ENCODE measurements at regions not wholly inside any gene's neighbourhood (a gene's known extent, or its start where the extent isn't known, plus 50 kb on each side); places are given as distances from the start of the nearest gene placed in this dataset.

- intact Hi-C loops (cut with DNase I): no loop called here
These were observed 106.8 kb upstream of the ATP10A start for GRCh38 chr15:25969886-25970285.

GRCh38 chr15:25967116-25967515, 104.0 kb upstream of the ATP10A start:
- Histone ChIP-seq H3K4me1 (peaks cover 0 to 27% (median 23%) of the 10 kb centered on the region in 4 donors), H3K36me3 (no peaks in the 10 kb centered on the region), H3K9me3 (no peaks in the 10 kb centered on the region), H3K27me3 (no peaks in the 10 kb centered on the region), H3K27ac (replicated peaks in 1 of 4) (no peak overlapping the region), H3K4me3 (no peak overlapping the region)
- 63% methylated on average over 3 of the region's 3 CpGs for WGBS
- no peak for TF ChIP-seq CTCF (IDR thresholded peaks at IDR 0.05)
- TF ChIP-seq POLR2AphosphoS5 (IDR thresholded peaks at IDR 0.05): no peak
- TF ChIP-seq EP300 (IDR thresholded peaks at IDR 0.05): no peak
- no peak for TF ChIP-seq POLR2A (IDR thresholded peaks at IDR 0.05; ENCODE audit: low read depth)
- intact Hi-C loops (cut with DNase I): no loop called here
- no peak for DNase-seq (ENCODE audit: extremely low spot score)

More at GRCh38 chr15:25969886-25970285, 106.8 kb upstream of the ATP10A start:
- no peak overlapping the region for H3K4me3 ChIP-seq
- peak overlapping the region; percentile 62 to 79 (median 76) for H3K27ac ChIP-seq (replicated peaks in 1 of 4)
- DNase-seq (ENCODE audit: extremely low spot score): no peak
- peaks cover 0 to 38% (median 25%) of the 10 kb centered on the region in 4 donors for H3K4me1 ChIP-seq
- WGBS: 35% methylated on average over 4 of the region's 4 CpGs
- H3K36me3 ChIP-seq: no peaks in the 10 kb centered on the region
- H3K27me3 ChIP-seq: no peaks in the 10 kb centered on the region
- no peaks in the 10 kb centered on the region for H3K9me3 ChIP-seq
- TF ChIP-seq POLR2A (IDR thresholded peaks at IDR 0.05; ENCODE audit: low read depth): no peak
- no peak for TF ChIP-seq EP300 (IDR thresholded peaks at IDR 0.05)
- TF ChIP-seq POLR2AphosphoS5 (IDR thresholded peaks at IDR 0.05): no peak
- no peak for TF ChIP-seq CTCF (IDR thresholded peaks at IDR 0.05)

GRCh38 chr15:25965326-25965725, 102.2 kb upstream of the ATP10A start:
- TF ChIP-seq EP300 (IDR thresholded peaks at IDR 0.05) (no peak), CTCF (IDR thresholded peaks at IDR 0.05) (no peak)
- 57% methylated on average over 5 of the region's 5 CpGs for WGBS
- intact Hi-C loops (cut with DNase I): no loop called here

GRCh38 chr15:25960273-25960672, 97.1 kb upstream of the ATP10A start:
- Histone ChIP-seq H3K27me3 (no peaks in the 10 kb centered on the region), H3K36me3 (no peaks in the 10 kb centered on the region), H3K27ac (replicated peaks in 1 of 4) (no peak overlapping the region), H3K9me3 (no peaks in the 10 kb centered on the region), H3K4me3 (no peak overlapping the region), H3K4me1 (no peaks in the 10 kb centered on the region)
- 86% methylated on average over 5 of the region's 5 CpGs for WGBS
- no peak for DNase-seq (ENCODE audit: extremely low spot score)
- TF ChIP-seq EP300 (IDR thresholded peaks at IDR 0.05): no peak
- TF ChIP-seq POLR2AphosphoS5 (IDR thresholded peaks at IDR 0.05): no peak
- TF ChIP-seq POLR2A (IDR thresholded peaks at IDR 0.05; ENCODE audit: low read depth): no peak
- no peak for TF ChIP-seq CTCF (IDR thresholded peaks at IDR 0.05)
- intact Hi-C loops (cut with DNase I): no loop called here

More at GRCh38 chr15:25965326-25965725, 102.2 kb upstream of the ATP10A start:
- H3K27me3 ChIP-seq: no peaks in the 10 kb centered on the region
- no peaks in the 10 kb centered on the region for H3K9me3 ChIP-seq
- no peak overlapping the region for H3K4me3 ChIP-seq
- peaks cover 0 to 9% (median 6%) of the 10 kb centered on the region in 4 donors for H3K4me1 ChIP-seq
- no peak for DNase-seq (ENCODE audit: extremely low spot score)
- no peaks in the 10 kb centered on the region for H3K36me3 ChIP-seq
- H3K27ac ChIP-seq (replicated peaks in 1 of 4): no peak overlapping the region

- no peak overlapping the region for H3K4me3 ChIP-seq
- H3K9me3 ChIP-seq: no peaks in the 10 kb centered on the region
- 79% methylated on average over 1 of the region's 1 CpG for WGBS
- no peaks in the 10 kb centered on the region for H3K36me3 ChIP-seq
- no peak for TF ChIP-seq EP300 (IDR thresholded peaks at IDR 0.05)
- TF ChIP-seq CTCF (IDR thresholded peaks at IDR 0.05): no peak
- TF ChIP-seq POLR2A (IDR thresholded peaks at IDR 0.05; ENCODE audit: low read depth): no peak
- no peak for TF ChIP-seq POLR2AphosphoS5 (IDR thresholded peaks at IDR 0.05)
- DNase-seq (ENCODE audit: extremely low spot score): no peak
- H3K4me1 ChIP-seq: no peaks in the 10 kb centered on the region
- intact Hi-C loops (cut with DNase I): no loop called here
- no peaks in the 10 kb centered on the region for H3K27me3 ChIP-seq
- no peak overlapping the region for H3K27ac ChIP-seq (replicated peaks in 1 of 4)
These were observed 96.0 kb upstream of the ATP10A start for GRCh38 chr15:25959100-25959499.
